ENCODE measurements at regions not wholly inside any gene's neighbourhood (a gene's known extent, or its start where the extent isn't known, plus 50 kb on each side); places are given as distances from the start of the nearest gene placed in this dataset.

- H3K9me3 ChIP-seq: no peaks in the 10 kb centered on the region
- H3K4me3 ChIP-seq (ENCODE audit: low read depth in 2 of 2, low read length in 1 of 2): no peak overlapping the region
- H3K9me2 ChIP-seq: no peaks in the 10 kb centered on the region
- H3K27me3 ChIP-seq (ENCODE audit: insufficient read depth): no peaks in the 10 kb centered on the region
- no peaks in the 10 kb centered on the region for H3K79me2 ChIP-seq (ENCODE audit: insufficient read depth)
- POLR2A ChIA-PET: no interaction called here
- no peak overlapping the region for H3K27ac ChIP-seq (ENCODE audit: low read depth in 2 of 2, low read length in 1 of 2)
- TF ChIP-seq EZH2phosphoT487 (IDR thresholded peaks at IDR 0.05; ENCODE audit: borderline replicate concordance, low read depth) (no peak), REST (IDR thresholded peaks at IDR 0.05; ENCODE audit: low read depth, low read length) (no peak), ELF1 (IDR thresholded peaks at IDR 0.05) (no peak), ZBTB33 (IDR thresholded peaks at IDR 0.05; ENCODE audit: borderline replicate concordance, low read depth) (no peak), TAF1 (IDR thresholded peaks at IDR 0.05; ENCODE audit: borderline replicate concordance, low read depth, low read length) (no peak), TEAD4 (IDR thresholded peaks at IDR 0.05; ENCODE audit: borderline replicate concordance, insufficient read depth) (no peak), TCF12 (IDR thresholded peaks at IDR 0.05) (no peak), CHD2 (IDR thresholded peaks at IDR 0.05; ENCODE audit: low read length, partially characterized antibody) (no peak), PBX3 (IDR thresholded peaks at IDR 0.05) (no peak), USF1 (IDR thresholded peaks at IDR 0.05; ENCODE audit: borderline replicate concordance, low read depth) (no peak), RAD21 (IDR thresholded peaks at IDR 0.05; ENCODE audit: low read length) (no peak), POLR2AphosphoS5 (IDR thresholded peaks at IDR 0.05; ENCODE audit: low read depth, low read length) (no peak), NRF1 (IDR thresholded peaks at IDR 0.05; ENCODE audit: low read depth, low read length) (no peak), MAX (IDR thresholded peaks at IDR 0.05; ENCODE audit: low read depth) (no peak), USF2 (IDR thresholded peaks at IDR 0.05; ENCODE audit: borderline replicate concordance, low read depth, low read length) (no peak), GATA2 (CRISPR knock-in tag; IDR thresholded peaks at IDR 0.05) (no peak), RFX5 (IDR thresholded peaks at IDR 0.05; ENCODE audit: low read length) (no peak), YY1 (IDR thresholded peaks at IDR 0.05; ENCODE audit: low read depth) (no peak), FOSL2 (IDR thresholded peaks at IDR 0.05; ENCODE audit: borderline replicate concordance, low read depth) (no peak)
- H3K9ac ChIP-seq: no peak overlapping the region
- H2AFZ ChIP-seq (ENCODE audit: low read depth): no peak overlapping the region
- no peaks in the 10 kb centered on the region for H4K20me1 ChIP-seq (ENCODE audit: insufficient read depth)
- CTCF ChIA-PET: no interaction called here
- H3K4me2 ChIP-seq: no peak overlapping the region
- no peaks in the 10 kb centered on the region for H3F3A ChIP-seq (replicated peaks; ENCODE audit: insufficient read depth)
- 64% methylated on average over 1 of the region's 1 CpG for WGBS (ENCODE audit: low lambda C conversion rate)
- no peaks in the 10 kb centered on the region for H3K36me3 ChIP-seq (replicated peaks in 1 of 2; ENCODE audit: control insufficient read depth in 1 of 2, insufficient read depth in 2 of 2, low read length in 1 of 2)
- no peak for DNase-seq
- H3K4me1 ChIP-seq (ENCODE audit: control insufficient read depth in 1 of 2, insufficient read depth in 2 of 2, low read depth in 1 of 2, low read length in 1 of 2): no peaks in the 10 kb centered on the region; a peak in 1 of 4 replicates
These were observed 114.1 kb upstream of the NCKAP5 start for GRCh38 chr2:133682347-133682746.
